ENCODE measurements at regions not wholly inside any gene's neighbourhood (a gene's known extent, or its start where the extent isn't known, plus 50 kb on each side); places are given as distances from the start of the nearest gene placed in this dataset.

GRCh38 chr3:72448375-72448823 lies 399.8 kb downstream of the SHQ1 start (continued):
- TF ChIP-seq POLR2AphosphoS5 (IDR thresholded peaks at IDR 0.05; ENCODE audit: low read depth, low read length) (no peak), EP300 (IDR thresholded peaks at IDR 0.05; ENCODE audit: borderline replicate concordance in 1 of 2, low read depth in 2 of 2, low read length in 2 of 2) (no peak), CREB1 (IDR thresholded peaks at IDR 0.05) (no peak), SP1 (IDR thresholded peaks at IDR 0.05; ENCODE audit: low read depth, low read length) (no peak)

Measured in H1 (cell line).